ENCODE measurements at regions not wholly inside any gene's neighbourhood (a gene's known extent, or its start where the extent isn't known, plus 50 kb on each side); places are given as distances from the start of the nearest gene placed in this dataset.

DNA sequence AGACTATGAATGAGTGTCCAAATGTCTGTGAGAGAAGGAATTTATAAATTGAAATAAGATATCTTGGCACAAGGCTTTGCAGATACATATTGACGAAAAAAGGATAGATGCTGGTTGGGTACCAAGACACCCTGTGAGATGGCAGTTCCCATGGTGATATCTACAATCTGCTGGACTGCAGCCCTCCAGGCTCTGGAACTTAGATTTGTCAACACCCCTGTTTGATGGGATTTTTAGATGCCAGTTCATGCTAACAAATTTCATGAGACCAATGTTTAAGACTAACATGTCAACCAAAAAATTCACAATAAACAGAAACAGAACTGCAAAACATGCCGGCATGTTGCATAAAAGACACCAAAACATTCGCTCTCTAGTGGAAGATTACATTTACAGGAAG, 400.3 kb upstream of the CNTNAP5 start:
- no peak for TF ChIP-seq POLR2A (IDR thresholded peaks at IDR 0.05)
- TF ChIP-seq, protein P1, sequence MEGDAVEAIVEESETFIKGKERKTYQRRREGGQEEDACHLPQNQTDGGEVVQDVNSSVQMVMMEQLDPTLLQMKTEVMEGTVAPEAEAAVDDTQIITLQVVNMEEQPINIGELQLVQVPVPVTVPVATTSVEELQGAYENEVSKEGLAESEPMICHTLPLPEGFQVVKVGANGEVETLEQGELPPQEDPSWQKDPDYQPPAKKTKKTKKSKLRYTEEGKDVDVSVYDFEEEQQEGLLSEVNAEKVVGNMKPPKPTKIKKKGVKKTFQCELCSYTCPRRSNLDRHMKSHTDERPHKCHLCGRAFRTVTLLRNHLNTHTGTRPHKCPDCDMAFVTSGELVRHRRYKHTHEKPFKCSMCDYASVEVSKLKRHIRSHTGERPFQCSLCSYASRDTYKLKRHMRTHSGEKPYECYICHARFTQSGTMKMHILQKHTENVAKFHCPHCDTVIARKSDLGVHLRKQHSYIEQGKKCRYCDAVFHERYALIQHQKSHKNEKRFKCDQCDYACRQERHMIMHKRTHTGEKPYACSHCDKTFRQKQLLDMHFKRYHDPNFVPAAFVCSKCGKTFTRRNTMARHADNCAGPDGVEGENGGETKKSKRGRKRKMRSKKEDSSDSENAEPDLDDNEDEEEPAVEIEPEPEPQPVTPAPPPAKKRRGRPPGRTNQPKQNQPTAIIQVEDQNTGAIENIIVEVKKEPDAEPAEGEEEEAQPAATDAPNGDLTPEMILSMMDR (IDR thresholded peaks at IDR 0.05): no peak

Data from ovary (tissue), 3 donors.